ENCODE measurements at regions not wholly inside any gene's neighbourhood (a gene's known extent, or its start where the extent isn't known, plus 50 kb on each side); places are given as distances from the start of the nearest gene placed in this dataset.

DNA sequence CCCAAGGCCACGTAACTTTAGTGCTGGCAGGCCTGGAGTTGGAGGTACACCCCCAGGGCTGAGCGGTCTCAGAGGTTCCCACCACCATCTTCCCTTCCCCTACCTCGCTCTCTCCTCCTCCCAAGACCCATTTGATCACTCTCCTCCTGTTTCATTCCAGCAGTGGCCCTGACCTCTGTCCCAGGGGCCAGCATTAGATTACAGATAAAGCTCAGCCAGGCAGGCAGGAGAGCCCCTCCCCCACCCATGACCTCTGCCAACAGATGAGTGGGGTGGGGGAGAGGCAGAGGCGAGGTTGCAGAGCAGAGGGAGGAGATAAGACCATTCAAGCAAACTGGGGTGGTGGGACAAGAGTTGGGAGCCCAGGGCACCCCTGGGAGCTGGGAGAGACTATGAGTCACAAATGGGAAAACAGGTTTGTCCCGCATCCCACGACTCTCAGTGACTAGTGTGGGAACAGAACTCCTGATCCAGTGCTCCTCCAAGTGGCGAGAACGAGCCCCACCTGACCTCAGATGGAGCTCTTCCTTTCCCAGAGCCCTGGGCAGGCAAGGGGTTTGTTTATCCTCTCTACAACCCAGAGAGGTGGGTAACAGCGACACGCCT is 367.9 kb downstream of the MN1 start:
- no peak for TF ChIP-seq EZH2 (IDR thresholded peaks at IDR 0.05; ENCODE audit: borderline replicate concordance, low read depth, low read length, poor library complexity, severe bottlenecking)
- TF ChIP-seq CTCF (conservative IDR thresholded peaks at IDR 0.05; ENCODE audit: low read depth, low read length): no peak
- intact Hi-C loops (cut with micrococcal nuclease; ENCODE audit: unreplicated experiment): no loop called here
- no peaks in the 10 kb centered on the region for H3K36me3 ChIP-seq (ENCODE audit: insufficient read depth, low read length, poor library complexity, severe bottlenecking)
- no TSS peak for BruUV-seq (replicated peaks)
- peaks cover 16% of the 10 kb centered on the region for H3K4me1 ChIP-seq (ENCODE audit: insufficient read depth, low read length, poor library complexity, severe bottlenecking)
- no peak for DNase-seq (ENCODE audit: low spot score)
- H3K4me3 ChIP-seq (ENCODE audit: low read depth, low read length, poor library complexity, severe bottlenecking): no peak overlapping the region
- CTCF ChIA-PET: interaction anchor here (0.6 kb wide), 1 partner anchor 69 kb away, joined by 4 read pairs; no protein-coding TSS in a partner anchor
- no peaks in the 10 kb centered on the region for H3K27me3 ChIP-seq (replicated peaks; ENCODE audit: insufficient read depth, low read depth, low read length, poor library complexity)
- POLR2A ChIA-PET (ENCODE audit: low non-redundant PET): no interaction called here
- no peaks in the 10 kb centered on the region for H3K9me3 ChIP-seq (ENCODE audit: low read depth, low read length, poor library complexity, severe bottlenecking)
- H3K27ac ChIP-seq (ENCODE audit: low read depth, low read length, poor library complexity, severe bottlenecking): no peak overlapping the region

- intact Hi-C loops (cut with micrococcal nuclease; ENCODE audit: unreplicated experiment): no loop called here
- Histone ChIP-seq H3K4me3 (ENCODE audit: low read depth, low read length, poor library complexity, severe bottlenecking) (no peak overlapping the region), H3K27ac (ENCODE audit: low read depth, low read length, poor library complexity, severe bottlenecking) (no peak overlapping the region), H3K27me3 (replicated peaks; ENCODE audit: insufficient read depth, low read depth, low read length, poor library complexity) (no peaks in the 10 kb centered on the region), H3K9me3 (ENCODE audit: low read depth, low read length, poor library complexity, severe bottlenecking) (no peaks in the 10 kb centered on the region), H3K4me1 (ENCODE audit: insufficient read depth, low read length, poor library complexity, severe bottlenecking) (peaks cover 22% of the 10 kb centered on the region), H3K36me3 (ENCODE audit: insufficient read depth, low read length, poor library complexity, severe bottlenecking) (no peaks in the 10 kb centered on the region)
- TF ChIP-seq CTCF (conservative IDR thresholded peaks at IDR 0.05; ENCODE audit: low read depth, low read length) (no peak), EZH2 (IDR thresholded peaks at IDR 0.05; ENCODE audit: borderline replicate concordance, low read depth, low read length, poor library complexity, severe bottlenecking) (no peak)
- BruUV-seq (replicated peaks): no TSS peak
- DNase-seq (ENCODE audit: low spot score): no peak
- CTCF ChIA-PET: no interaction called here
- POLR2A ChIA-PET (ENCODE audit: low non-redundant PET): no interaction called here
Observed at GRCh38 chr22:27434898-27435297, 366.7 kb downstream of the MN1 start.

GRCh38 chr22:27435844-27436576 is 365.5 kb downstream of the MN1 start:
- no peak for TF ChIP-seq EZH2 (IDR thresholded peaks at IDR 0.05; ENCODE audit: borderline replicate concordance, low read depth, low read length, poor library complexity, severe bottlenecking)
- TF ChIP-seq CTCF (conservative IDR thresholded peaks at IDR 0.05; ENCODE audit: low read depth, low read length): no peak
- ChIA-PET POLR2A (ENCODE audit: low non-redundant PET) (no interaction called here), CTCF (no interaction called here)
- intact Hi-C loops (cut with micrococcal nuclease; ENCODE audit: unreplicated experiment): no loop called here
- no peaks in the 10 kb centered on the region for H3K36me3 ChIP-seq (ENCODE audit: insufficient read depth, low read length, poor library complexity, severe bottlenecking)
- H3K27ac ChIP-seq (ENCODE audit: low read depth, low read length, poor library complexity, severe bottlenecking): no peak overlapping the region
- peaks cover 15% of the 10 kb centered on the region for H3K4me1 ChIP-seq (ENCODE audit: insufficient read depth, low read length, poor library complexity, severe bottlenecking)
- no peaks in the 10 kb centered on the region for H3K9me3 ChIP-seq (ENCODE audit: low read depth, low read length, poor library complexity, severe bottlenecking)
- no TSS peak for BruUV-seq (replicated peaks)
- H3K27me3 ChIP-seq (replicated peaks; ENCODE audit: insufficient read depth, low read depth, low read length, poor library complexity): no peaks in the 10 kb centered on the region
- DNase-seq (ENCODE audit: low spot score): no peak
- H3K4me3 ChIP-seq (ENCODE audit: low read depth, low read length, poor library complexity, severe bottlenecking): no peak overlapping the region

All from A673 (cell line).